ENCODE measurements at regions not wholly inside any gene's neighbourhood (a gene's known extent, or its start where the extent isn't known, plus 50 kb on each side); places are given as distances from the start of the nearest gene placed in this dataset.

DNA sequence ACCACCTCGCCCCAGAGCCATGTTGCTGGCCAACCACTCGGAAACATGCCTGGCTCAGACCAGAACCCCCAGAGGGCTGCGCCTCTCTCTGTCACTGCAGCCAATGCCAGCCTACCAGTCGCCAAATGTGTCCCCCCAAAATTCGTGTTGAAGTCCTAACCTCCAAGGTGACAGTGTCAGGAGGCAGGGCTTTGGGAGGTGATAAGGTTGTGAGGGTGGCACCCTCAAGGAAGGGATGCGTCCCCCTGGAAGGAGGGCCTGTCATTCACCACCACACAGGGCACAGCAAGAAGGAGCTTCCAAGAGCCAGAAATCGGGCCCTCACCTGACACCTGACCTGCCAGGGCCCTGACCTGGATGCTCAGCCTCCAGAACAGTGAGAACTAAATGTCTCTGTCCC lies 291.9 kb upstream of the SALL3 start:
- no peak for ATAC-seq

DNA sequence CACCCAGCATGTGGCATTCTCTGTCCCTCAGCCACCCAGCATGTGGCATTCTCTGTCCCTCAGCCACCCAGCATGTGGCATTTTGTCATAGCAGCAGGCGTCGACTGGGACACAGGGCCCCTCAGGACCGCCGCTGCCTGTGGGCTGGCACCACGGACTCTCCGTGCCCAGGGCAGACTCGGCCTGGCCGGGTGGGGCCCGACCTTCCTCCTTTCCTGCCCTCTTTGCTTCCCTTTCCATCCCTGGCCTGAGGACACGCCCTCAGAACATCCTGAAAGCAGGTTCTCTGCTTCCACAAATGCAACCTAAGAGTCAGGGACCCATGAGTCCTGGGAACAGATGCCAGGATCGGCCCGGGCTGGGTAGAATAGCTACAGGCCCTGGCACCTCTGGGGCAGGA lies 291.4 kb upstream of the SALL3 start:
- TF ChIP-seq ZNF8 (CRISPR knock-in tag; IDR thresholded peaks at IDR 0.05) (no peak), ZNF565 (CRISPR knock-in tag; conservative IDR thresholded peaks at IDR 0.05; ENCODE audit: low read depth) (no peak), ZNF70 (CRISPR knock-in tag; IDR thresholded peaks at IDR 0.05) (no peak), ESRRG (CRISPR knock-in tag; IDR thresholded peaks at IDR 0.05) (no peak), CSDC2 (CRISPR knock-in tag; IDR thresholded peaks at IDR 0.05) (no peak), ZC3H10 (CRISPR knock-in tag; IDR thresholded peaks at IDR 0.05) (no peak), SNAI2 (CRISPR knock-in tag; IDR thresholded peaks at IDR 0.05) (no peak), ZFP3 (CRISPR knock-in tag; IDR thresholded peaks at IDR 0.05) (no peak), RARB (CRISPR knock-in tag; IDR thresholded peaks at IDR 0.05) (no peak), BACH2 (CRISPR knock-in tag; IDR thresholded peaks at IDR 0.05; ENCODE audit: borderline replicate concordance) (no peak), TCF4 (CRISPR knock-in tag; IDR thresholded peaks at IDR 0.05; ENCODE audit: borderline replicate concordance) (no peak), ARNTL (CRISPR knock-in tag; IDR thresholded peaks at IDR 0.05; ENCODE audit: borderline replicate concordance, low read depth) (no peak), TOX (CRISPR knock-in tag; IDR thresholded peaks at IDR 0.05; ENCODE audit: borderline replicate concordance) (no peak), ZFP30 (CRISPR knock-in tag; IDR thresholded peaks at IDR 0.05) (no peak), OSR1 (CRISPR knock-in tag; IDR thresholded peaks at IDR 0.05) (no peak), ISL1 (CRISPR knock-in tag; IDR thresholded peaks at IDR 0.05) (no peak)
- TF ChIP-seq, protein P1, sequence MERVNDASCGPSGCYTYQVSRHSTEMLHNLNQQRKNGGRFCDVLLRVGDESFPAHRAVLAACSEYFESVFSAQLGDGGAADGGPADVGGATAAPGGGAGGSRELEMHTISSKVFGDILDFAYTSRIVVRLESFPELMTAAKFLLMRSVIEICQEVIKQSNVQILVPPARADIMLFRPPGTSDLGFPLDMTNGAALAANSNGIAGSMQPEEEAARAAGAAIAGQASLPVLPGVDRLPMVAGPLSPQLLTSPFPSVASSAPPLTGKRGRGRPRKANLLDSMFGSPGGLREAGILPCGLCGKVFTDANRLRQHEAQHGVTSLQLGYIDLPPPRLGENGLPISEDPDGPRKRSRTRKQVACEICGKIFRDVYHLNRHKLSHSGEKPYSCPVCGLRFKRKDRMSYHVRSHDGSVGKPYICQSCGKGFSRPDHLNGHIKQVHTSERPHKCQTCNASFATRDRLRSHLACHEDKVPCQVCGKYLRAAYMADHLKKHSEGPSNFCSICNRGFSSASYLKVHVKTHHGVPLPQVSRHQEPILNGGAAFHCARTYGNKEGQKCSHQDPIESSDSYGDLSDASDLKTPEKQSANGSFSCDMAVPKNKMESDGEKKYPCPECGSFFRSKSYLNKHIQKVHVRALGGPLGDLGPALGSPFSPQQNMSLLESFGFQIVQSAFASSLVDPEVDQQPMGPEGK (CRISPR knock-in tag; IDR thresholded peaks at IDR 0.05; ENCODE audit: borderline replicate concordance) = no peak
- TF ChIP-seq, protein P2, sequence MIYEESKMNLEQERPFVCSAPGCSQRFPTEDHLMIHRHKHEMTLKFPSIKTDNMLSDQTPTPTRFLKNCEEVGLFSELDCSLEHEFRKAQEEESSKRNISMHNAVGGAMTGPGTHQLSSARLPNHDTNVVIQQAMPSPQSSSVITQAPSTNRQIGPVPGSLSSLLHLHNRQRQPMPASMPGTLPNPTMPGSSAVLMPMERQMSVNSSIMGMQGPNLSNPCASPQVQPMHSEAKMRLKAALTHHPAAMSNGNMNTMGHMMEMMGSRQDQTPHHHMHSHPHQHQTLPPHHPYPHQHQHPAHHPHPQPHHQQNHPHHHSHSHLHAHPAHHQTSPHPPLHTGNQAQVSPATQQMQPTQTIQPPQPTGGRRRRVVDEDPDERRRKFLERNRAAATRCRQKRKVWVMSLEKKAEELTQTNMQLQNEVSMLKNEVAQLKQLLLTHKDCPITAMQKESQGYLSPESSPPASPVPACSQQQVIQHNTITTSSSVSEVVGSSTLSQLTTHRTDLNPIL (CRISPR knock-in tag; IDR thresholded peaks at IDR 0.05; ENCODE audit: low read depth) = no peak
- TF ChIP-seq, protein P3, sequence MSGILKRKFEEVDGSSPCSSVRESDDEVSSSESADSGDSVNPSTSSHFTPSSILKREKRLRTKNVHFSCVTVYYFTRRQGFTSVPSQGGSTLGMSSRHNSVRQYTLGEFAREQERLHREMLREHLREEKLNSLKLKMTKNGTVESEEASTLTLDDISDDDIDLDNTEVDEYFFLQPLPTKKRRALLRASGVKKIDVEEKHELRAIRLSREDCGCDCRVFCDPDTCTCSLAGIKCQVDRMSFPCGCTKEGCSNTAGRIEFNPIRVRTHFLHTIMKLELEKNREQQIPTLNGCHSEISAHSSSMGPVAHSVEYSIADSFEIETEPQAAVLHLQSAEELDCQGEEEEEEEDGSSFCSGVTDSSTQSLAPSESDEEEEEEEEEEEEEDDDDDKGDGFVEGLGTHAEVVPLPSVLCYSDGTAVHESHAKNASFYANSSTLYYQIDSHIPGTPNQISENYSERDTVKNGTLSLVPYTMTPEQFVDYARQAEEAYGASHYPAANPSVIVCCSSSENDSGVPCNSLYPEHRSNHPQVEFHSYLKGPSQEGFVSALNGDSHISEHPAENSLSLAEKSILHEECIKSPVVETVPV (CRISPR knock-in tag; IDR thresholded peaks at IDR 0.05) = no peak
- TF ChIP-seq, protein P4, sequence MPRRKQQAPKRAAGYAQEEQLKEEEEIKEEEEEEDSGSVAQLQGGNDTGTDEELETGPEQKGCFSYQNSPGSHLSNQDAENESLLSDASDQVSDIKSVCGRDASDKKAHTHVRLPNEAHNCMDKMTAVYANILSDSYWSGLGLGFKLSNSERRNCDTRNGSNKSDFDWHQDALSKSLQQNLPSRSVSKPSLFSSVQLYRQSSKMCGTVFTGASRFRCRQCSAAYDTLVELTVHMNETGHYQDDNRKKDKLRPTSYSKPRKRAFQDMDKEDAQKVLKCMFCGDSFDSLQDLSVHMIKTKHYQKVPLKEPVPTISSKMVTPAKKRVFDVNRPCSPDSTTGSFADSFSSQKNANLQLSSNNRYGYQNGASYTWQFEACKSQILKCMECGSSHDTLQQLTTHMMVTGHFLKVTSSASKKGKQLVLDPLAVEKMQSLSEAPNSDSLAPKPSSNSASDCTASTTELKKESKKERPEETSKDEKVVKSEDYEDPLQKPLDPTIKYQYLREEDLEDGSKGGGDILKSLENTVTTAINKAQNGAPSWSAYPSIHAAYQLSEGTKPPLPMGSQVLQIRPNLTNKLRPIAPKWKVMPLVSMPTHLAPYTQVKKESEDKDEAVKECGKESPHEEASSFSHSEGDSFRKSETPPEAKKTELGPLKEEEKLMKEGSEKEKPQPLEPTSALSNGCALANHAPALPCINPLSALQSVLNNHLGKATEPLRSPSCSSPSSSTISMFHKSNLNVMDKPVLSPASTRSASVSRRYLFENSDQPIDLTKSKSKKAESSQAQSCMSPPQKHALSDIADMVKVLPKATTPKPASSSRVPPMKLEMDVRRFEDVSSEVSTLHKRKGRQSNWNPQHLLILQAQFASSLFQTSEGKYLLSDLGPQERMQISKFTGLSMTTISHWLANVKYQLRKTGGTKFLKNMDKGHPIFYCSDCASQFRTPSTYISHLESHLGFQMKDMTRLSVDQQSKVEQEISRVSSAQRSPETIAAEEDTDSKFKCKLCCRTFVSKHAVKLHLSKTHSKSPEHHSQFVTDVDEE (CRISPR knock-in tag; IDR thresholded peaks at IDR 0.05) = no peak

More for the DNA sequence above, 291.9 kb upstream of the SALL3 start:
- TF ChIP-seq TOX (CRISPR knock-in tag; IDR thresholded peaks at IDR 0.05; ENCODE audit: borderline replicate concordance) = no peak
- no peak for TF ChIP-seq ARNTL (CRISPR knock-in tag; IDR thresholded peaks at IDR 0.05; ENCODE audit: borderline replicate concordance, low read depth)
- TF ChIP-seq OSR1 (CRISPR knock-in tag; IDR thresholded peaks at IDR 0.05) = no peak
- TF ChIP-seq ZNF565 (CRISPR knock-in tag; conservative IDR thresholded peaks at IDR 0.05; ENCODE audit: low read depth) = no peak
- no peak for TF ChIP-seq ZFP30 (CRISPR knock-in tag; IDR thresholded peaks at IDR 0.05)
- no peak for TF ChIP-seq SNAI2 (CRISPR knock-in tag; IDR thresholded peaks at IDR 0.05)
- no peak for TF ChIP-seq CSDC2 (CRISPR knock-in tag; IDR thresholded peaks at IDR 0.05)
- TF ChIP-seq, protein P3 (CRISPR knock-in tag; IDR thresholded peaks at IDR 0.05) = no peak
- TF ChIP-seq PPARA (CRISPR knock-in tag; IDR thresholded peaks at IDR 0.05; ENCODE audit: borderline replicate concordance) = no peak
- no peak for TF ChIP-seq BACH2 (CRISPR knock-in tag; IDR thresholded peaks at IDR 0.05; ENCODE audit: borderline replicate concordance)
- no peak for TF ChIP-seq GLIS3 (CRISPR knock-in tag; IDR thresholded peaks at IDR 0.05)
- TF ChIP-seq ISL1 (CRISPR knock-in tag; IDR thresholded peaks at IDR 0.05) = no peak
- TF ChIP-seq, protein P1 (CRISPR knock-in tag; IDR thresholded peaks at IDR 0.05; ENCODE audit: borderline replicate concordance) = no peak
- no peak for TF ChIP-seq TCF4 (CRISPR knock-in tag; IDR thresholded peaks at IDR 0.05; ENCODE audit: borderline replicate concordance)

More for the DNA sequence above, 291.4 kb upstream of the SALL3 start:
- ATAC-seq = no peak
